Uterus (tissue), 2 donors: ENCODE measurements at regions not wholly inside any gene's neighbourhood (a gene's known extent, or its start where the extent isn't known, plus 50 kb on each side); places are given as distances from the start of the nearest gene placed in this dataset.
"Not testable (repeated sequence)": the region's sequence is repeated elsewhere in the genome, so short reads cannot be mapped to it uniquely, and the experiment has no call there.

Experiments
- POLR2A ChIP-seq, 2 donors: fragments of 450-650 bp; IDR thresholded peaks; one replicate each; pipeline ENCODE4 v1.6.1; 2016; ENCODE audit warnings: antibody characterized with exemption in 2 of 2, mild to moderate bottlenecking in 1 of 2, moderate library complexity in 1 of 2
- TF ChIP-seq, protein P1 (sequence below), 4 experiments: fragments of 200-600 bp in 2 of 4; fragments of 450-650 bp in 2 of 4; sonication (generic) in 2 of 4; IDR thresholded peaks; one replicate each; pipeline ENCODE4 v1.5.1; 2016 to 2019; ENCODE audit warnings: antibody characterized with exemption in 4 of 4, mild to moderate bottlenecking in 2 of 4, moderate library complexity in 1 of 4

DNA sequence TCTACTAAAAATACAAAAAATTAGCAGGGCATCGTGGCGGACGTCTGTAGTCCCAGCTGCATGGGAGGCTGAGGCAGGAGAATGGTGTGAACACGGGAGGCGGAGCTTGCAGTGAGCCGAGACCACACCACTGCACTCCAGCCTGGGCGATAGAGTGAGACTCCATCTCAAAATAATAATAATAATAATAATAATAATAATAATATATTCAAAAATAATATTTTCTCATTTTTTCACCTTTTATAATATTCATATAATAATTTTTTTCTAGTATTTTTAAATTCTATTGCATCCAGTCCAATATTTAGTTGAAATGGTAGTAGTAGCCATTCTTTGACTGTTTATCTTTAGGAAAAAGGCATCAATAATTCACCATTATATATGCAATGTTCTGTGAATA is 1767.7 kb upstream of the ACO1 start:
- TF ChIP-seq POLR2A (IDR thresholded peaks at IDR 0.05) = not testable (repeated sequence)
- TF ChIP-seq, protein P1, sequence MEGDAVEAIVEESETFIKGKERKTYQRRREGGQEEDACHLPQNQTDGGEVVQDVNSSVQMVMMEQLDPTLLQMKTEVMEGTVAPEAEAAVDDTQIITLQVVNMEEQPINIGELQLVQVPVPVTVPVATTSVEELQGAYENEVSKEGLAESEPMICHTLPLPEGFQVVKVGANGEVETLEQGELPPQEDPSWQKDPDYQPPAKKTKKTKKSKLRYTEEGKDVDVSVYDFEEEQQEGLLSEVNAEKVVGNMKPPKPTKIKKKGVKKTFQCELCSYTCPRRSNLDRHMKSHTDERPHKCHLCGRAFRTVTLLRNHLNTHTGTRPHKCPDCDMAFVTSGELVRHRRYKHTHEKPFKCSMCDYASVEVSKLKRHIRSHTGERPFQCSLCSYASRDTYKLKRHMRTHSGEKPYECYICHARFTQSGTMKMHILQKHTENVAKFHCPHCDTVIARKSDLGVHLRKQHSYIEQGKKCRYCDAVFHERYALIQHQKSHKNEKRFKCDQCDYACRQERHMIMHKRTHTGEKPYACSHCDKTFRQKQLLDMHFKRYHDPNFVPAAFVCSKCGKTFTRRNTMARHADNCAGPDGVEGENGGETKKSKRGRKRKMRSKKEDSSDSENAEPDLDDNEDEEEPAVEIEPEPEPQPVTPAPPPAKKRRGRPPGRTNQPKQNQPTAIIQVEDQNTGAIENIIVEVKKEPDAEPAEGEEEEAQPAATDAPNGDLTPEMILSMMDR (IDR thresholded peaks at IDR 0.05) = not testable (repeated sequence)
